Upper lobe of left lung (tissue), 4 donors: ENCODE measurements at regions not wholly inside any gene's neighbourhood (a gene's known extent, or its start where the extent isn't known, plus 50 kb on each side); places are given as distances from the start of the nearest gene placed in this dataset.
"Not testable (repeated sequence)": the region's sequence is repeated elsewhere in the genome, so short reads cannot be mapped to it uniquely, and the experiment has no call there.

ENCODE experiments used
- CTCF ChIP-seq, 6 experiments: fragments of 450-650 bp in 4 of 6; fragments of 200-600 bp in 2 of 6; sonication (generic) in 2 of 6; IDR thresholded peaks; one replicate each; pipeline ENCODE4 v1.5.1; 2016 to 2019; ENCODE audit warnings: antibody characterized with exemption in 6 of 6
- POLR2A ChIP-seq, 4 donors: fragments of 450-650 bp; IDR thresholded peaks; one replicate each; pipeline ENCODE4 v1.5.1; 2016 to 2017; ENCODE audit warnings: antibody characterized with exemption in 4 of 4, mild to moderate bottlenecking in 2 of 4
- POLR2AphosphoS5 ChIP-seq, 2 donors: sonication (generic); formaldehyde crosslinking; IDR thresholded peaks; one replicate each; pipeline ENCODE4 v1.5.1; 2017; ENCODE audit warnings: antibody characterized with exemption in 2 of 2

- TF ChIP-seq CTCF, POLR2AphosphoS5, POLR2A (IDR thresholded peaks at IDR 0.05): not testable (repeated sequence)
Measured at GRCh38 chr9:63775092-63775426, 1510.0 kb downstream of the FOXD4L5 start.
